GM21717 (cell line): ENCODE measurements at regions not wholly inside any gene's neighbourhood (a gene's known extent, or its start where the extent isn't known, plus 50 kb on each side); places are given as distances from the start of the nearest gene placed in this dataset.

Source experiments
- ATAC-seq: cut with Tn5 transposase; IDR thresholded peaks from one replicate; pipeline ENCODE4 v1.9.1; 2021; ENCODE audit warnings: mild to moderate bottlenecking, moderate library complexity; ENCODE audit not compliant: unreplicated experiment

DNA sequence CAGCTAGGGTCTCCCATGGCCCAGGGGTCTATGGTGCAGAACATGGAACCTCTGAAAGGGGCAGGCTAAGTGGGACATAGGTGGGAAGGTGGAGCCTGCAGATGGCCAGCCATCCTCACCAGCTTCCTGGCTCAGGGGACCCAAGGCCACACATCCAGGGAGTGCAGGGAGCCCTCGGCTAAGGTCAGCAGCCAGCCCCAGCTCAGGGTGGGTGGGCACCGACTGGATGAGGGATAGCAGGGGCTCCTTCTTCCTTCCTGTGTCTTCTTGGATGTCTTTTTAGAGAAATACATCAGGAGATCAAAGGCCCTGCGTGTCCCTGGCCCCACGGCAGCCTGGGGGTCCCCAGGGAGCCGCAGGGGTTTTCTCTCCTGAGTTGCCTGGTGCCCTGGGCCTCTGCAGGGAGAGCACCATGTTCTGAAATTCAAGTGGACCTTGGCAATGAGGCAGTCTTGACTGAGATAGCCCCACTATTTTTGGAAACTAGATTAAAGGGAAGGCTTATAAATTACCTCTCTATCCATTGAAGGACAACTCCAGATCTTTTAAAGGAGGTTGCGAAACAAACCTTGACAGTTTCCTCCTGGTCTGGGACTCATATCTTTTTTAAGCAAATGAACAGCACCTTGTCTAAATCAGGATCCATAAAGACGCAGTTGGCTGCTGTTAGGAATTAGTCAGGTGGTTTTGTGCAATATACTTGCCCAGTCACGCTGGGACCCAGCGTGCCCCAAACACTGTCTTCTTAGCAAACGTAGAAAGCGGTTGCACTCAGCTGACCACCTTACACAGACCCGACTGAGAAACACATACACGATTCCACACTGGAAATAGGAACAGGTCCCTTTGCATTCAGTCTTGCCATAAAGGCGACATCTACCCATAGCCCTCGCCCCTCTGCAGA lies 242.3 kb downstream of the TOMM20 start:
- no peak for ATAC-seq

DNA sequence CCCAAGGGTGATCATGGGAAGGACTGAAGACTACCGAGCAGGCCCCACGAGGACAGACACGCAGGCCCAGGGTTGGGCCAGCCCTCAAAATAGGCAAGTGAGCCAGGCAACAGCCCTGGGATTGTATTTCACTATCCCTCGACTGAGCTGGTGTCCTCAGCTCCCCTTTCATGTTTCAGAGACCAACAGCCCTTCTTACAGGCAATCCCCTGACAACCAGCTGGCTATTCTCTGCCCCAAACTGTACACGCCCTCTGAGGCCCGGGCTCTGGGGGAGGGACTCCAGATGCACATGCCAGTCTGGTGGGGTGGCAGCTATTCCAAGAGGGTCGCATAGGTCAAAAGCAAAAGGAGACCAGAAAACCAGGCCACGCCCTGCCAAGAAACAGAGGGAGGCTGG lies 243.0 kb downstream of the TOMM20 start:
- no peak for ATAC-seq

DNA sequence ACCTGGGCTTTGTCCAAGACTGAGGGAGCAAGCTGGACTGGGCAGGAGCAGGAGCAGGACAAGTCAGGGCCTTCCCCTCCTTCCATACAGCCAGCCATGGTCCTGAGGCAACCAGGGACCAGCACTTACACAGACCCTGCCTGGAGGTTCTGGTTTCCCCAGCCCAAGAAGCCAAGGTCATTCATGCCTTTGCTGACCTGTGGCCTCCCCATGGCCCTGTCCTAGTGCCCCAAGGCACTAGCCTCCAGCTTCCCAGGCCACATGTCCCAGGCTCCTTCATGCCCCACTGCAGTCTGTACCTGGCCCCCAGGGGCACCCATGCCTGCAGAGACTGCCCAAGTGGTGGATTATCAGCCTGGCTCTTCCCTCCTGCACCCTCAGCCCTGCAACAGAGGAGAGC lies 243.9 kb downstream of the TOMM20 start:
- ATAC-seq: no peak

- no peak for ATAC-seq
Measured at GRCh38 chr1:234884006-234884405, 244.6 kb downstream of the TOMM20 start.

DNA sequence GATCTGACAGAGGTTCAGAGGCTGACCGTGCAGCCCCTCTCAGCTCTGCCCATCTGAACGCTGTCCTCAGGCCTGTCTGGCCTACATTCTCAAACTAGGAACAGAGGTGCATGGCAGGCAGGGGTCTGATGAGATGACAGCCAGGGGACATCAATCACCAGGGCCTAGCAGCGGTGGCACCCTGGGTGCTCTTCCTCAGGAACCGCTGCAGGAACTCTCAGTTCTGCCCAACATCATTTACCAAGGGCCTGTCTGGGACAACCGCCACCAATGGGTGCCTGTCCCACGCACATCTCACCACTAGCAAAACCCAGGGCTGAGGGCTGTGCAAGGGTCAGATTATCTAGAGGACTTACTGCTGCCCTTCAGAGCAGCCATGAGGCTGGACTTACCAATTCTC lies 245.7 kb downstream of the TOMM20 start:
- no peak for ATAC-seq

GRCh38 chr1:234881893-234882771 lies 246.5 kb downstream of the TOMM20 start:
- ATAC-seq: peak; percentile 91

DNA sequence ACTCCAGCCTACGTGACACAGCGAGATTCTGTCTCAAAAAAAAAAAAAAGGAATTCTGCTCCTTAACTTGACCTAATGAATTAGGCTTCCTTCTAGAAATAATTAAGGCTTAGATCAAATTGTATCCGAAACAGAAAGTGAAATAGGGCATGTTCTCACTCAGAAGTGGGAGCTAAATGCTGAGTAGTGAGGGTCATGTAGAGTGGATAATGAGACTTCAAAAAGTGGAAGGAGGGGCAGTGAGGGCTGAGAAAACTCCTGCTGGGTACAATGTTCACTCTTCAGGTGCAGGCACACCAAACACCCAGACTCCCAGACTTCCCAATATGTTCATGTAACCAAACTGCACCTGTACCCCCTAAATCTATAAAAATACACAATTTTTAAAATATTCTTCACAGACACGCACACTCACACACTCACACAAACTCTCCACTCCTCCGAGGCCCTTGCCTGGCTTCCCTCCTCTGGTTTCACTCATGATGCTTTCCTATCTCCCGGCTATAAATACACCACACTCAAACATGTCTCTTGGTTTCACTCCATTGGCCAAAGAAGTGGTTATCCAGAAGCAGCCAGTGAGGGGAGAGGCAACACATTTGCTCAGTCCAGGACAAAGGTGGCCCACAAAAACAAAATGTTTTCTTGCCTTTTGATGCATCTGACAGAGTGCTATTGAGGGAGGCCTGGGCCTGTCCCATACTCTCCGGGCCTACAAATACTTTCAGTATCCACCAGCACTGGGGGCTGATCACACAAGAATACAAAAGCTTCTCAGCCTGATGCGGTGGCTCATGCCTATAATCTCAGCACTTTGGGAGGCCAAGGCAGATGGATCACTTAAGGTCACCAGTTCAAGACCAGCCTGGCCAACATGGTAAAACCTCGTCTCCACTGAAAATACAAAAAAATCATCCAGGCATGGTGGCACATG lies 249.2 kb downstream of the TOMM20 start:
- ATAC-seq: no peak

- no peak for ATAC-seq
Measured at GRCh38 chr1:234878288-234878687, 250.3 kb downstream of the TOMM20 start.

GRCh38 chr1:234877761-234878160 lies 250.9 kb downstream of the TOMM20 start:
- no peak for ATAC-seq

- no peak for ATAC-seq
Measured at GRCh38 chr1:234875953-234876855, 252.4 kb downstream of the TOMM20 start.

DNA sequence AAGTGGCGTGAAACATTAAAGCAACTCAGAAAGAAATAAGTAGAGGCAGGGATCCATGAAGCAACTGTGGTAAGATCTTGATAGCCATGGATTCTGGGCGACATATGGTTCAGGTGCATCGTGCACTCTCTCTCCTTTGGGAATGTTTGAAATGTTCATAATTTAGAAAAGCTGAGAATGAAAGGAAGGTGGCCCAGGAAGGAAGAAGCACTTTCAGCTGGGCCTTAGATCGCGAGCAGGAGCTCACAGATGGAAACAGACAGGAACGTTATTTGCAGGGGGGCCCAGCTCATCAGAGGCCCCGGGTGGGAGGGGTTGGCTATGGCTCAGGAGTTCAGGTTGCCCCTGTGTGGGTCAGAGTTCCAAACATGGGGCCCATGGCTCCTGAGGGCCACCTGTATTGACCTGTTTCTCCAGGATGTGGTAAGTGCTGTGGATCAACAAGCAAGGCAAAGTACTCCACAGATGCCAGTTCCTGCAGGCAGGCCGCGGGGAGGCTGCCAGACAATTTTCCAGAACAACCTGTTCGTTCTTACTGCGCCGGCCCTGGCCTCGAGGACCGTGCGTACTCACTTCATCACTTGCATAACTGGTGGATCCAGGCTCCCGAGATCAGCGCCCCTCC lies 253.2 kb downstream of the TOMM20 start:
- ATAC-seq: no peak

DNA sequence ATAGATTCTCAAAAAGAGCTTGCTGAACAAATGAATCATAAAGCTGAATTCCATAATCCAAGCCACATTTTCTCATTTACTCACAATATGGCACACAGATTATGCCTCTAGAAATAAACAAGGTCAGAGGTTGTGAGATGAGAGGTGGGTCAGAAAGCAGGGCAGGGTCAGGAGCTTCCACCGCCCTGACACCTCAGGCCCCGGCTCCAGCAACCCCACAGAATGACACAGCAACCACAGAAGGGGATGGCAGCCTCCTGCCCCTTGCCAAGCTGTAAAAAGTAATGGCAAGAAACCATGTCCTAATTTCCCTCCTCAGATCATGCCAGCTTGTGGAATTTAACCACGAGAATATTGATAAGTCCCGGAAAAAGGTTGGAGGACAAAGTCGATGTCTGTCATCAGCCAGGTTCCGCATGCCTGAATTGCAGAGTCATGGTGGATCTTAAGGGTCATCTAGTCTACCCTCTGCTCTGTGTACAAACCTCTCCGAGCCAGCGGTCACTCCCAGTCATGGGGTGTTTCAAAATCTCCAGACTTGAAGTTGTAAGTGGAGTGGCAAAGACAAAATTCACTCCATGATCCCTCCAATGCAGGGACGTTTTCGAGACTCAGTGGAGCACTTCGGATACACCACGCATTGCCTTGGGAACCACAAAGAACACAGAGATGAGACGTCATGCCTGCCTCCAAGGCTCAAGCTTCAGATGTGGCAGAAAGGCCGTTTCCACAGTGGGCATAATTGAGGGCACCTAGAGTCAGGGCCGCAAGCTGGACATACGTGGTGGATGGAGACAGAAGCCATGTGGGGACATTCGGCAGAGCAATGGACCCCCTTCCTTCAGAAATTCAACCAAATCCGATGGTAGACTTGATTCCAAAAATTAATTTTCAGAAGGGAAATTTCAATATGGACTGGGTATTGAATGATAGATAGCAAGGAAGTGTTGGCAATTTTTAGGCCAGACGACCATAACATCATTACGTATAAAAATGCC lies 254.0 kb downstream of the TOMM20 start:
- no peak for ATAC-seq

- no peak for ATAC-seq
Measured at GRCh38 chr1:234871710-234872271, 256.8 kb downstream of the TOMM20 start.

DNA sequence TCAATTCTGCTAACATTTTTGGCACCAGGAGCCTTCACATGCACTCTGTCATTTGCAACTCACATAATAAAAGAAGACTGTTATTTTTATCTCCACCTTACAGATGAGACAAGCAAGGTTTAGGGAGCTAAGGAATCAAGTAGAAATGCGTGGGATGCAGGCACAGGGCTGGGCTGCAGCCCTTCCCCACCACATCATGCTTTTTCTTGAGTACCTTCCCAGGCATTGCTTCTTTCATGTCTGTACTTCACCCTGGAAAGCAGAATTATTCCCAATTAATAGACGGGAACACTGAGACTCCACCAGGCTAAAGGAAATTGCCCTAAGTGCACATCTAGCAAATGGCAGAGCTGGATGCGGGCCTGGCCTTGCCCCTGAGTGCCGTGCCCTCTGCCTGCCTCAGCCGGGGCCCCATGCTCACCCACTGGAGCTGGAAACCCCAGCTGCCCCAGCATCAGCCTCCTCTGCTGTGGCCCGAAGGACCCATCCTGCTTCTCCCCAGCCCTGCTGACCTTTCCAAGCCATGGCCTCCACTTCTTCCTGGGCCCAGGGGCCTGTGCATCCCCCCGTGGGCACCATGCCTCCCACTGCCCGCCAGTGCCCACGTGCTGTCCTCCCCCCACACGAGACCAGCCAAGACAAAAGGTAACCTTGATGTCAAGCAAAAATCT lies 257.5 kb downstream of the TOMM20 start:
- ATAC-seq: no peak

DNA sequence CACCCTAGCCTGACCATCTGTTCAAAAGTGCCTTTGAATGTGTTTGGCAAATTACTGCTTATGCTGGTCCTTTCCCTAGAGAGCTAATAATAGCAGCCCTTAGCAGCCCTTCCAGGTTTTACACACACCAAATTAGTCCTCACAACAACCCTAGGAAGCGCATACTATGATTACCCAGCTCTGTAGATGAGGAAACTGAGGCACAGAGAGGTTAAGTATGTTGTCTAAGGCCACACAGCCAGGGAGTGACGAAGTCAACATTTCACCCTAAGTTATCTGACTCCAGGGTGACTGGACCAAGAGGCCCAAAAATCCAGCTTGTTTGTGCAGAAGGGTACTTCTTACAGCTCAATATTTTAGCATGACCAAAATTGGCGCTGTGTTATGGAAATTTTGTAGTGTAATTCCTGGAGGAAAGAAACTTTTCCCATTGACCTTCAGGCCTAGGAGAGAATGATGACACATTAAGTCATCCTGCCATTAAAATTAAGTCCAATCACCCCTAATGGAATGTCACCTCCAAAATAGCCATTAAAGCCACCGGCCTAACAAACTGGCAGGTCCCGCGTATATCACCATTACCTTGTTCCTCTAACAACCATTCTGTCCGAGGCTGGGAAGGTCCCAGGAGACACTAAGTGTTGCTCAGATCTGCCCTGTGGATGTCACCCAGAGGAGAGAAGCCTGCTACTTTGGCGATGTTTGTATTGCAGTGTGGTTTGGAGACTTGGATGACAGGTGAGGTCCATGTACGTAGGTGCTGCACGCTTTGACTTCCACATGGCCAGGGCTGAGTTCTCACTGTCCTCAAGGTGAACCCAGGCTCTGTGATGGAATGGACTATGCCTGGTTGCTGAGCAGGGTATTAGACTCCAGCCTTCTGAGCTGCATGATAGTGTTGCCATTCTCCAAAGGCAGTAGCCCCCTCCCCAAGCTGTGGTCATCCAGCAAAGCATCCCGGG lies 258.3 kb downstream of the TOMM20 start:
- ATAC-seq: no peak
